SU-DHL-6 (cell line): ENCODE measurements at regions not wholly inside any gene's neighbourhood (a gene's known extent, or its start where the extent isn't known, plus 50 kb on each side); places are given as distances from the start of the nearest gene placed in this dataset.

Experiments used
- H2AFZ ChIP-seq: fragments of 200-600 bp; sonication (generic); 2 replicates; pipeline ENCODE4 v1.6.1; 2014; ENCODE audit warnings: low read depth, mild to moderate bottlenecking, moderate library complexity, mixed read lengths, antibody characterized with exemption, low read length; ENCODE audit not compliant: severe bottlenecking
- H3F3A ChIP-seq: fragments of 200-600 bp; shearing (Covaris generic); 2 replicates; pipeline ENCODE4 v1.6.0; 2016; ENCODE audit warnings: antibody characterized with exemption, mild to moderate bottlenecking; ENCODE audit not compliant: insufficient read depth
- H3K27ac ChIP-seq: fragments of 200-600 bp; sonication (generic); 2 replicates; pipeline ENCODE4 v1.5.1; 2016; ENCODE audit warnings: low read depth, mild to moderate bottlenecking, low read length, moderate library complexity, mixed read lengths
- H3K27me3 ChIP-seq: fragments of 200-600 bp; sonication (generic), shearing (Covaris generic); 2 replicates; pipeline ENCODE4 v1.6.0; 2014; ENCODE audit warnings: mild to moderate bottlenecking, low read length
- H3K36me3 ChIP-seq: fragments of 200-600 bp; sonication (generic); 2 replicates; pipeline ENCODE4 v1.6.1; 2014; ENCODE audit warnings: mild to moderate bottlenecking, low read length, mixed read lengths
- H3K4me2 ChIP-seq: fragments of 300-600, 200-600 bp; shearing (Covaris generic), sonication (generic); 2 replicates; pipeline ENCODE4 v1.6.0; 2014; ENCODE audit warnings: low read length, low read depth, mild to moderate bottlenecking; ENCODE audit not compliant: poor library complexity, severe bottlenecking
- H3K4me3 ChIP-seq: fragments of 200-600 bp; sonication (generic); 2 replicates; pipeline ENCODE4 v1.5.1; 2014; ENCODE audit warnings: antibody characterized with exemption, low read length, mild to moderate bottlenecking, mixed read lengths; ENCODE audit not compliant: insufficient read depth, poor library complexity, severe bottlenecking
- H3K79me2 ChIP-seq: fragments of 200-600 bp; sonication (generic); 2 replicates; pipeline ENCODE4 v1.6.1; 2014; ENCODE audit warnings: mild to moderate bottlenecking, low read length, moderate library complexity; ENCODE audit not compliant: insufficient read depth
- H3K9ac ChIP-seq: fragments of 200-600 bp; sonication (generic); 2 replicates; pipeline ENCODE4 v1.7.0; 2014; ENCODE audit warnings: mild to moderate bottlenecking, low read length
- H3K9me2 ChIP-seq: fragments of 200-600 bp; sonication (generic); replicated peaks from 2 replicates; pipeline ENCODE4 v1.6.1; 2014; ENCODE audit warnings: low read length; ENCODE audit not compliant: insufficient read depth
- H3K9me3 ChIP-seq: fragments of 200-600 bp; sonication (generic); 2 replicates; pipeline ENCODE4 v1.6.1; 2014; ENCODE audit warnings: low read length, mixed read lengths; ENCODE audit not compliant: insufficient read depth
- H4K20me1 ChIP-seq: fragments of 200-600 bp; sonication (generic); 2 replicates; pipeline ENCODE4 v1.6.1; 2014; ENCODE audit warnings: low read depth, mild to moderate bottlenecking, antibody characterized with exemption, low read length, moderate library complexity, mixed read lengths
- EZH2phosphoT487 ChIP-seq: fragments of 200-600 bp; sonication (generic), shearing (Covaris generic); conservative IDR thresholded peaks from 2 replicates; pipeline ENCODE4 v1.6.1; 2018; ENCODE audit warnings: mild to moderate bottlenecking, antibody characterized with exemption, low read length, moderate library complexity, mixed read lengths
- TF ChIP-seq, protein P1 (sequence below): fragments of 200-600 bp; sonication (generic); IDR thresholded peaks from one replicate; pipeline ENCODE4 v1.5.1; 2017; ENCODE audit warnings: antibody characterized with exemption, mild to moderate bottlenecking, low read length, moderate library complexity; ENCODE audit not compliant: insufficient read depth, poor library complexity, severe bottlenecking

DNA sequence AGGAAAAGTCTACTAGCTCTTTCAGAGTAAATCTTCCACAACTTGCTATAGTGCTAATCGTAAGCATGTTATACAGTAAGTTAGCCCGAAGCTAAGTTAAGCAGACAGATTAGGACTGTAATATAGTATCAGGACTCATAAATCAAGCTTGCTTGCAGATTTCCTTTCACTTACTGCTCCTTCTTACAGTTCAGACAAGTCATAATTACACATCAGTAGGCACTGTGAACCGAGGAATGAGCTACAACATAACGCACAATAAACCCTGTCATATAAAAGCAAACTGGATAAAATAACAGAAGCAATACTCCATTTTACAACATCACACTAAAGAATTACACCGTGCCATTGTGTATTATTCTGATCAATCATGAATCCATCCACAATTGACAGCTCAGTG is 832.6 kb upstream of the ZEB2 start:
- Histone ChIP-seq H3F3A (no peaks in the 10 kb centered on the region), H3K4me3 (no peak overlapping the region), H3K36me3 (no peaks in the 10 kb centered on the region), H3K27ac (no peak overlapping the region), H3K4me2 (no peak overlapping the region), H3K9me2 (no peaks in the 10 kb centered on the region), H3K79me2 (no peaks in the 10 kb centered on the region), H2AFZ (no peak overlapping the region), H3K27me3 (no peaks in the 10 kb centered on the region), H3K9me3 (no peaks in the 10 kb centered on the region), H3K9ac (no peak overlapping the region), H4K20me1 (no peaks in the 10 kb centered on the region)
- no peak for TF ChIP-seq EZH2phosphoT487
- TF ChIP-seq, protein P1, sequence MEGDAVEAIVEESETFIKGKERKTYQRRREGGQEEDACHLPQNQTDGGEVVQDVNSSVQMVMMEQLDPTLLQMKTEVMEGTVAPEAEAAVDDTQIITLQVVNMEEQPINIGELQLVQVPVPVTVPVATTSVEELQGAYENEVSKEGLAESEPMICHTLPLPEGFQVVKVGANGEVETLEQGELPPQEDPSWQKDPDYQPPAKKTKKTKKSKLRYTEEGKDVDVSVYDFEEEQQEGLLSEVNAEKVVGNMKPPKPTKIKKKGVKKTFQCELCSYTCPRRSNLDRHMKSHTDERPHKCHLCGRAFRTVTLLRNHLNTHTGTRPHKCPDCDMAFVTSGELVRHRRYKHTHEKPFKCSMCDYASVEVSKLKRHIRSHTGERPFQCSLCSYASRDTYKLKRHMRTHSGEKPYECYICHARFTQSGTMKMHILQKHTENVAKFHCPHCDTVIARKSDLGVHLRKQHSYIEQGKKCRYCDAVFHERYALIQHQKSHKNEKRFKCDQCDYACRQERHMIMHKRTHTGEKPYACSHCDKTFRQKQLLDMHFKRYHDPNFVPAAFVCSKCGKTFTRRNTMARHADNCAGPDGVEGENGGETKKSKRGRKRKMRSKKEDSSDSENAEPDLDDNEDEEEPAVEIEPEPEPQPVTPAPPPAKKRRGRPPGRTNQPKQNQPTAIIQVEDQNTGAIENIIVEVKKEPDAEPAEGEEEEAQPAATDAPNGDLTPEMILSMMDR, result no peak

- H3K4me3 ChIP-seq, result no peak overlapping the region
- no peaks in the 10 kb centered on the region for H3K27me3 ChIP-seq
- H3K36me3 ChIP-seq, result no peaks in the 10 kb centered on the region
- H4K20me1 ChIP-seq, result no peaks in the 10 kb centered on the region
- no peak overlapping the region for H3K27ac ChIP-seq
- no peak overlapping the region for H3K9ac ChIP-seq
- TF ChIP-seq, protein P1, result no peak
- no peaks in the 10 kb centered on the region for H3K79me2 ChIP-seq
- H3K9me3 ChIP-seq, result no peaks in the 10 kb centered on the region
- no peak overlapping the region for H3K4me2 ChIP-seq
- H2AFZ ChIP-seq, result no peak overlapping the region
- no peaks in the 10 kb centered on the region for H3K9me2 ChIP-seq
- no peaks in the 10 kb centered on the region for H3F3A ChIP-seq
These were observed 832.0 kb upstream of the ZEB2 start for GRCh38 chr2:145351864-145352425.

DNA sequence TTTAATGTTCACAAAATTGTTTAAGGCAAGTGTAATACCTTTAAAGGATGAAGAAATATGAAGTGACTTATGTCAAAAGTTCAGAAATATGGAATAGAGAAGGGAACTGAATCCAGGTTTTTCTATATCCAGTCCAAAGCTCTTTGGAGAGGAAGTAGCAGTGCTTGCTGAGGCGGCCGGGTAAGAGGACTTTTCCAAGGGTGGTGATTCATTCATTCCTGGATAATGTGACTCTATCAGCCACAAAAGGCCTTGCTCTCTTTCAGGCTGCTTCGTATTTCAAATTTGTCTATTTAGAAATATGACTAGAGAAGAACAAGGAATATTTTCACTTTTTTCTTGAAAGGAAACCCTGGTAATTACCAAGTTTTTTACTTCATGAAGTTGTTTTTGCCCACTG is 830.1 kb upstream of the ZEB2 start:
- H3K4me2 ChIP-seq, result no peak overlapping the region
- no peaks in the 10 kb centered on the region for H3K9me2 ChIP-seq
- H3K27ac ChIP-seq, result no peak overlapping the region
- TF ChIP-seq EZH2phosphoT487, result no peak
- TF ChIP-seq, protein P1, result no peak
- no peaks in the 10 kb centered on the region for H3K79me2 ChIP-seq
- H3K9me3 ChIP-seq, result no peaks in the 10 kb centered on the region
- H3K4me3 ChIP-seq, result no peak overlapping the region
- H4K20me1 ChIP-seq, result no peaks in the 10 kb centered on the region
- no peaks in the 10 kb centered on the region for H3K27me3 ChIP-seq
- no peaks in the 10 kb centered on the region for H3K36me3 ChIP-seq
- no peak overlapping the region for H2AFZ ChIP-seq
- H3K9ac ChIP-seq, result no peak overlapping the region
- H3F3A ChIP-seq, result no peaks in the 10 kb centered on the region
